SHP77 (cell line): ENCODE measurements at regions not wholly inside any gene's neighbourhood (a gene's known extent, or its start where the extent isn't known, plus 50 kb on each side); places are given as distances from the start of the nearest gene placed in this dataset.

Experiments used
- DNase-seq, 2 experiments: peaks; one replicate each; lab custom pipeline; 2025; lab: John Stamatoyannopoulos, UW

DNA sequence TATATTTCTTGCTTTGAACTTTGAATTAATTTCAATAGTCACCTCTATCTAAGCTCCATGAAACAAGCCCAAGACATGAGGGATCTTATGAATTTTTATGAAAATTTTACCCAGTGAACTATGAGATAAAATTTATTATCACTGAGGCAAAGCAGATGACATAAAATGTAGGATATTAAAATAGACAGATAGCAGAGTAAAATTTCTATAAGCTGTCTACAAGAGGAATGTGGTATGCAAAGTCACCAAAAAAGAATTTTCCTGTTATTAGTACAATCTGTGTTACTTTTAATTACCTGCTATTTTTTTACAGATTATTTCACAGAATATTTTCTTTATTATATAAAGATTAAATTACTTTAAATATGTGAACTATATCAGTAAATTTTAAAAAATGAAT lies 2312.6 kb downstream of the PCDH9 start:
- no peak for DNase-seq

DNA sequence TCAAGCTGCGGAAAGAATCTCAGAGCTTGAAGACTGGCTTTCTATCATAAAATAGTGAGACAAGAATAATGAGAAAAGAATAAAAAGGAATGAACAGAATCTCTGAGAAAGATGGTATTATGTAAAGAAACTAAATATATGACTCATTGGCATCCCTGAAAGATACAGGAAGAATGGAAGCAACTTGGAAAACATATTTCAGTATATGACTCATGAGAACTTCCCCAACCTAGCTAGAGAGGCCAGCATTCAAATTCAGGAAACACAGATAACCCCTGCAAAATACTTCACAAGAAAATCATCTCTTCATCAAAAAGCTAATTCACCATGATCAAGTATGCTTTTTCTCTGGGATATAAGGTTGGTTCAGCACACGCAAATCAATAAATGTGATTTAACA lies 2318.0 kb downstream of the PCDH9 start:
- DNase-seq: no peak

DNA sequence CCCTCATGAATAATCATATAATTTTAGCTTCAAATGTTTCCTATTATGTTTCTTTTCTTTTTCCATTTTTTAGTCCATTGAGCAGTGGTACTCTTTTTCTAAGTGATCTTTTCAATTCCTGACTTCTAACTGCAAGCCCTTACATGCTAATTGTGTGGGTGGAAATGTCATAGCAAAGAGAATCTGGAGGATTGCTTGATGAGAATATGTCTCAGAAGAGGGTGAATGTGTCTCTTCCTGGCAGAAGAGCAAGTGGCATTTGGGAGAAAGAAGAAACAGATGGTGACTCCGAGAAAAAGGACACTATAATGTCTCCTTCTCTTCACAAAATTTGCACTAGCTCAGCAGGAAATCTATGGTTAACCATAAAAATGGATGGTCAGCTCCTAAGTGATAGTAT lies 2320.0 kb downstream of the PCDH9 start:
- no peak for DNase-seq

DNA sequence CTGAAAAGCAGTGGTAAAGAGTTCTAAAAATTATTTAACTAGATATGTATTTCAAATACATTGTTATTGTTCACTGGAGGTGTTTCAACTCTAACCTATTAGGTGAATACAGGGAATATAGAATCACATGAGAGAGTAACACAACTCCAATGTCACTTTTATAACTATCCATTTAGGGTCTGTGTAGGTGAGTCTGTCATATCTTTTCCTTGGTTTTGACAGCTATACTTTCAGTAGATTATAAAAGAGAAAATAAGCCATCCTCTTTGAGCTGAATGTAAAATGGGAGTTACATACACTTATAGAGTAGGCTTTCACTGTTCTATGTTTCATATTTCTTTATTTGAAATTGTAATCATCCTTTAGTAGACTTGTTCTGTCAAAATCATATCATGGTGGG lies 2321.0 kb downstream of the PCDH9 start:
- no peak for DNase-seq

DNA sequence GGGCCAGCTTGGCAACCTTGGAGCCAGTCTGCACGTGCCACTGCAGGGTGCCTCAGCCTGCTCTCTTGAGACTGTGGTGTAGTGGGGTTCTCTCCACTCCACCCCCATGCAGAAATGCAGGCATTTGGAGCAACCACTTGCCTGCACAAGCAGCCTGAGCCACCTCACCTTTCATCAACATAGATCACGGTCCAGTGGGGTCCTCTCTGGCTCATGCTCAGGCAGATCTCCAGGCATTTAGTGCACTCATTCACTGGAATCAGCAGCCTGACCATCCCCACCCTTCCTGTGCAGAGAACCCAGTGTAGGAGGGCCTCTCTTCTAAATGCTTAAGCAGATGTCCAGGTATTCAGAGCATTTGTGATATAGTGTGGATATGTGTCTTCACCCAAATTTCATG lies 2330.1 kb downstream of the PCDH9 start:
- DNase-seq: no peak

DNA sequence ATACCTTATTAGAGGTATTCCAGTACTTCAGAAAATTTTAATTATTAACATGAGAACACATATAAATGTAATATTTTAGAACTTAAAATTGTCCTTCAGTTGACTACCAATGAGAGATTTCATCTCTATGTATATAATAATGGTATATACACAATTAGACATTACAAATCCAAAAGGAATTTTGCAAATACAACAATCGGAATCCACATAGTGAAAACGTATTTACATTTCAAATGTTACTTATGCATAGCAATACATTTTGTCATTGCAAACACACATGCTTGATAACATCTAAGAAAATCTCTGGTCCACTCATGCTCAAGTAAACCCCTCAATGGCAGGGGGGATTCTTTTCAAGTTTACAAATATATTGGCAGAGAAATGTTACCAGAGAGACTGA lies 2345.2 kb downstream of the PCDH9 start:
- DNase-seq: no peak

DNA sequence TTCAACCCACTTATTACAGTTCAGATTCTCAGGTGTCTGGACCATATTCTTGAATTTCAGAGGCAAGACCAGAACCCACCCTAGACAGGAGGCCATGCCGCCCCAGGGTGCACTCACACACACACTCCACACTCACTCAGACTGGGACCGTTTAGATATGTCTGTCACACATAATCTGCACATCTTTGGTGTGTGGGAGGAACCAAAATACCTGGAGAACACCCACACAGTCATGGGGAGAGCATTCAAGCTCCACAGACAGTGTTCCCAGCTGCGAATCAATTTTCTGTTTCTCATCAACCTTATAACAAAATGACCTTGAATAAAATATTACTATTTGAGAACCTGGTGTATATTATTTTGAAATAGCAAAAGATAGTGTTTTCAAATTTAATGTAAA lies 2353.0 kb downstream of the PCDH9 start:
- DNase-seq: no peak

DNA sequence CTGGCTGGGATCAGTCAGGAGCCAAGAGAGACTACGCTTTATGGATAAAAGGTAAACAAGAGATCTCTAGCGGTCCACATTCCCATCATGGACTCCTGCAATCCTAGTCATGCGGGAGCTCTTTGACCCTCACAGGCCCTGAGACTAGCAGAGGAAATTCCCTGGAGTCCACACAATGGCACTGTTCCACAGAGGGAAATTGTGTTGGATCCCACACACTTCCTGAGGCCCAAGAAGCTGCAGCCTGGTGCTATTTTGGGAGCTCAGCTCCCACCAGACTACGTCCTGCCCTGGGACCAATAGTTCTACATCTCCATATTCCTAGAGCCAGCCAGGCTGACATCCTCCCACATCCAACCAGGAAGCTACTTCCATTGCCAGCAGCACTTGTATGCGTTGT lies 2358.4 kb downstream of the PCDH9 start:
- DNase-seq: no peak

DNA sequence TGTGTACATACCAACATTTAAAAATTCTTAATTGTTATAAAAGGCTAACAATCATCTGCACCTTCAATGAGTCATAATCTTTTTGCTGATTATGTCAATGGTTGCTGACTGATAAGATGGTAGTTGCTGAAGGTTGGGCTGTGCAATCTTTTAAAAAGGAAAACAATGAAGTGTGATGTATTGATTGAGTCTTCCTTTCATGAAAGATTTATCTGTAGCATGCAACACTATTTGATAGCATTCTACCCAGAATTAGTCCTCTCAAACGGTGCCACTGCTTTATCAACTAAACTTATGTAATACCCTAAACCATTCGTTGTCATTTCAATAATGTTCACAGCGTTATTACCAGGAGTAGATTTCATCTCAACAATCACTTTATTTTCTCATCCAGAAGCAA lies 2360.6 kb downstream of the PCDH9 start:
- DNase-seq: no peak

DNA sequence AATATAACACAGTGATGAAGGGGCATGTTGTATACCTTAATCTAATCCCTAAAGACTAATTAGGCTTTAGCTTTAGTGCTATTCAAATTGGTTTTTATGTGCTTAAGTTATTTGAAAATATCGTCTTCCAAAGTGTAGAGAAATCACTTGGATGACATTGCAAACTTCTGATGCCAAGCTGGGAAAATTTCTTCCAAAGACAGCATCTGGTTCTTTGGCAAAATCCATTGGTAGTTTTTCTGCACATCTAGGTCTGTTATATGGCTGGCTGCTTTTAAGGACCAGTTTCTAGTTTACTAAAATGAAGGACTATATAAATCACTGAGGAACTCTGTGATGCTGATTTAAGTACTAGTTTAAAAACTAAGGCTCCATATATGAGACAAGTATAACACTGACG lies 2362.3 kb downstream of the PCDH9 start:
- no peak for DNase-seq

DNA sequence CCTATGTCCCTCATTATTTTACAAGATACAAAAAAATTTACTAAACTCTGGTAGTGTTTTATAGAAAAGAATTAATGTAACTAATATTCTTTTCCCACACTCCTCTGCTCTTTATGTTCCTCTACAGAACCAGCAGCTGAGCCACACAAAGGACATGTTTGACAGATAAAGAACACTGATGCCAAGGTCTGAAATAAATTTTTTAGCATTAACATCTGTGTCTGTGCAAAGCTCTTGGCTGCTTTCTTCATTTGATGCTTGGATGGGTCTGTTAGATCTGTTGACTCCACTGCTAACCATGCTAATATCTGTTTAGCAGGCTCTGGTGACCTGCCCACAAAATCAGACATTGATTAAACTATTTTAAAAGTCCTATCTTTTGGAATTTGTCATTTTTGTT lies 2363.8 kb downstream of the PCDH9 start:
- no peak for DNase-seq

DNA sequence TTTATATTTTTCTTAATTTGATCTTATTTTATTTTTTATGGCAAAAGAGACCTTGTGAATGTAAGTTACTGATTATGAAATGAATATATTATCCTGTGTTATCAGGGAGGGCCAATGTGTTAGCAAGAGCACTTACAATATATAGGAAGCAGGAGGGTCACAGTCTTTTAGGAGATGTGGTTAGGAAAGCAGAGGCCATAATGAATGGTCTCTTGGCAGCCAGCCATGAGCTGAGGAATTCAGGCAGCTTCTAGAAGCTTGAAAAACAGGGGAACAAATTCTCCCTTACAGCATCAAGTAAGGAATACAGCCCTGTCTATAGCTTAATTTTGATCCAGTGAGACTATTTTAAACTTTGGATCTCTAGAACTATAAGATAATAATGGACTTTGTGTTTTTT lies 2374.6 kb downstream of the PCDH9 start:
- DNase-seq: no peak

DNA sequence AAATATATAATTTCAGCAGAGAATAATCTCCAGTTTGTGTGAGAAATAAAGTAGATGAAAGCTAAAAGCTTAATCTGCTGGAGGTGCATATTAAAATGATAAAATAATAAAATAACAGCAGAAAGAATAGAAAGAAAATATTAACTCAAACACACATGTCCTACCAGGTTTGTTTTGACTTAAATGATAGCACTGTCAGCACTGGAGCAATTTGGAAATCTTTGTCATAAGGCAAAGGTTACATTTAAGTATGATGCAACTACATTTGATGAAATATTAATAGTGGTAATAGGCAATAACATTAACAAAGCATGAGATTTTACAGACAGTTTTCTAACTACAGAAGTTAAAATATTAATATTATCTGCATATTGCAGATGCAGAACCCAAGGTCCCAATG lies 2380.1 kb downstream of the PCDH9 start:
- DNase-seq: no peak

DNA sequence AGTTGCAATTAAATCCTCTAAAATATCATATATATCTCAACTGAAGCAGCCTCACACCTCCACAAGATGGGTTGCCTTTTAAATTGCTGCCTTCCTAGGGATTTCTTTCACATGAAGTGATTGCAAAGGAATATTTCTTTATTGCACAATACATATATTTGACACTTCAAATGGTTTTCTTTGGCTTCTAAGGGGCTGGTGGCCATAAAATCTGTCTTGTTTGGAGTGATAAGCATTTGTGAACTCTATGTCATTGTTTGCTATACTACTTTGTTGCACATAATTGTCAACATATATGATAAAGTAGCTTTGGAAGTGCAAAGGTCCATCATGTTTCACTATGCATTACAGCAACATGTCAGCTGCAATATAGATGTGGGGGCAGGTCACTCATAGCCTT lies 2380.9 kb downstream of the PCDH9 start:
- no peak for DNase-seq

DNA sequence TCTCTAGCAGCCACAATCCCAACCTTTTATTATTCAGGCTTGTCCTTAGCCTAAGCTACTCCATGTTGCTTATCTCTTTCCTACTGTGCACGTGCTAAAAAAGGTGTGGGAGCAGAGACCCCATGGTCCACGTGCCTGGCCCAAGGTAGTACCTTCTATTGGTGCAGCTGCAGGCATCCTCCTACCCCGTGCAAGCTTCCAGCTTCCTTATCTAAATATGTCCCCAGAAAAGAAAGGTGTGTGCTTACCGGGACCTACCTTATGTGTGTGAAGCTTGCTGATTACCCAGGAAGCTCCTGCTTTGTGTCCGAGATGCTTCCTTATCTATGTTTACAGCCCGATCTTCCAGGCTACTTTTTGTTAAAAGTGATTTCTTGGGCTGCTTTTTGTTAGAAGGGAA lies 2382.4 kb downstream of the PCDH9 start:
- DNase-seq: no peak

DNA sequence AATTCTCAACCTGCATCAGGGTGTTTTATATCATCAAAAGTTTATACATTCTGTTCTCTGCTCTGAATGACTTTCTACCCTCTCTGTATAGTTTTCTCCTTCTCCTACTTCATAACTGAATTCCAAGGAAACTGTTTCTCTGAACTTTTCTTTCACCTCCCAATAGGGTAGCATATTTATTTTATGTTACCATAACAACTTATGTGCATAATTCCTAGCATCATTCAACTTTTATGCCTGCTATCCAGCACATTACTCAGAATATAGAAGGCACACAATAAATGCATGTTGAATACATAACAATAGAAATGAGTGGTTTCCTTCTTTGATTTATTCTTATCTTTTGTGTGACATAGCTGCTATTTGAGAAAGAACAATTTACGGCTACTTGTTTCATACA lies 2385.0 kb downstream of the PCDH9 start:
- no peak for DNase-seq

DNA sequence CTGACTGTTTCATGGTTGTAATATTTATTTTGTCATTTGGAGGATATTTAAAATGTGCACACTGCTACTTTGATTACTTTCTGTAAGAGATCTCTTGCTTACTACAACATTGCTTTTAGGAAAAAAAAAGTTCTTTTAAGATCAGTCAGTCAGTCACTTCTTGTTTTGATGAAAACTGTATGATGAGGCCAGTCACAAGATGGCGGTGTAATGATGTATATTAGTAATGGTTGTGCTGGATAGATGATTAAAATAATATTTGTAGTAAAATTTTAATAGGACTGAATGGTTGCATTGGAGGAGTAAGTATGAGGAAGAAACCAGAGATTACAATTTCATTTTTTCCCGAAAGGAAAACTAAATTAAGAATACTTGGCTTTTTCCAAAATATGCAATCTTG lies 2411.1 kb downstream of the PCDH9 start:
- DNase-seq: no peak

DNA sequence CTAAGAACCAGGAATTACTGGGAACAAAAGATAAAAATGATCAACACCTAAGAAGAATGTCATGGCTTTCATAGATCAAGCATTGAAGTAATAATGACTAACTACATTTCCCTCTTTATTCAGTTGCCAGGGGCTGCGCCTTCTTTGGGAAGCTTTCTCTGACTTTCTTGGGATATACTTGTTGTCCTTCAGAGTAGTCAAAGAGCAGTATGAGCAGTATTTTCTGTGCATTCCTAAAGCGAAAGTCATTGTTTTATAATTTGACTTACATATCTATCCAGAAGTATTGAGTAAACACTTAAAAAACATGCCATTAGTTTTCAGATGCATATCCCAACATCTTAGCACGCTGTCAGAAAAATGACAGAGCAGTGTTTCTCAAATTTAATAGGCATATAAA lies 2412.4 kb downstream of the PCDH9 start:
- no peak for DNase-seq

DNA sequence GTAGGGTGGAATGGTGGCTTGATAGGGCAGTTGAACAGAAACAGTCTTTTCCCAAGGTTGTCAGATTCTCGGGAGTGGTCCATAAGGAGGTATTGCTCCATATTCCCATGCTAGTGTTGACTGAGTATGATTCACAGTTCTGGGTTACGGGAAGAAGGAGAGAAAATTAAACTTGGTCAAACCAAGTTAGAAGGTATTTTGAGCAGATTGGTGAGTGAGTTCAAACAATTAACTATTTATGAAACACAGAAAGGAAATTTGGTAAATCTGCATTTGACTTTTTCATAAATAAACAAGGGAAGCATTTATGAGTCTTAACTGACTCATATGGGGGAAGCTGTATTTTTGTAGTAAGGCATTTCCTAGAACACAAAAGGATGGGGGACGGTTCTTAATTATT lies 2419.4 kb downstream of the PCDH9 start:
- DNase-seq: no peak

DNA sequence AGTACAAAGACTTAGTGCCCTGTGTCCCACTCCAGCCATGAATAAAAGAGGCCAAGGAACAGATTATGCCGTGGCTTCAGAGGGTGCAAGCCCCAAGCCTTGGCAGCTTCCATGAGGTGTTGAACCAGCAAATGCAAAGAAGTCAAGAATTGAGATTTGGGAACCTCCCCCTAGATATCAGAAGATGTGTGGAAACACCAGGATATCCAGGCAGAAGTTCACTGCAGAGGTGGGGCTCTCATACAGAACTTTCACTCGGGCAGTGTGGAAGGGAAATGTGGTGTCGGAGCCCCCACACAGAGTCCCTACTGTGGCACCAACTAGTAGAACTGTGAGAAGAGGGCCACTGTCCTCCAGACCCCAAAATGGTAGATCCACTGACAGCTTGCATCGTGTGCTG lies 2421.4 kb downstream of the PCDH9 start:
- DNase-seq: no peak

DNA sequence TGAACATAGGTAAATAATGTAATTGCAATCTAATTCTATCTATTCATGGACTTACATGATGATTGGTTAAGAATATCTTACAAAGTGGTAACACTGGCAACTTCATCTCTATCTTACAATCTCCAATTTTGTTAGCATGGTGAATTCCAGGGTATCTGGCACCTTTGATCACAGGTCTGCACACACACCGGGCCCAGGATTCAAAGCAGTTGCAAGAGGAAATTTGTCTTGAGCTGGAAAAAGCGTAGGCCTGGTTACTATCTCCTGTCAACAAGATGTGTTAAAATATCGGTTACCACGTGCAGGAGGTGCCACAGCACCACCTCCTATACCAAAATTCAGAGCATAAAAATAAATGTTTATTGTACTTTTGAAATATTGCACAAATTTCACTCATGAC lies 2428.4 kb downstream of the PCDH9 start:
- no peak for DNase-seq

DNA sequence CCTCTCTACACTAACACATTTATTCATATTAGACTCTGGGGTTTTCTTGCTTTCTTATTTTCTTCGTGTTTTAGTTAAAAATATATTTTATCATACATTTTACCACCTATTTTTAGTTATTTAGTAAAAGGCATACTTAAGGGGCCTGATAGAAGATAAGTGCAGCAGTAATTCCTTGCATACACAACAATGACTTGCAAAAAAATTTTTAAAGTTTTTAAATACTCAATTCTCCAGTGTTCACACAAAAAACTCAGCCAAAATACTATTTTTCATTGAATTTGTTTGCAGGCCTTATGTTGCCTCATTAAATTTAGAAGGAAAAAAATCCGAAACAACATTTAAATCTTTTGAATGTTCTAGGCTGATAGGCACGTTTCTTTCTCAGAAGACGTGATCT lies 2431.7 kb downstream of the PCDH9 start:
- DNase-seq: no peak

DNA sequence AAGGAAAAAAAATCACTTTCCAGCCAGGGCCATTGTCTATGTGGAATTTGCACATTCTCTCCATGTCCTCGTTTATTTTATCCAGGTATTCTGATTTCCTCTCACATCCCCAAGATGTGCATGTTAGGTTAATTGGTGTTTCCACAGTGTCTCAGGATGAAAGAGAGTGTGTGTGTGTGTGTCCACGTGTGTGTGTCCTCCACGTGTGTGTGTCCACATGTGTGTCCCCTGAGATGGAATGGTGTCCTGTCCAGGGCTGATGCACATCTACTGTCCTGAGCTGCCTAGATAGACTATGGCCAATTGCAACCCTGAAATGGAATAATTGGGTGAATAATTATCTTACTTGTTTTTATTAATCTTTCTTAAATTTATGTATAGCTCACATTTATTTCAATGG lies 2436.5 kb downstream of the PCDH9 start:
- no peak for DNase-seq

DNA sequence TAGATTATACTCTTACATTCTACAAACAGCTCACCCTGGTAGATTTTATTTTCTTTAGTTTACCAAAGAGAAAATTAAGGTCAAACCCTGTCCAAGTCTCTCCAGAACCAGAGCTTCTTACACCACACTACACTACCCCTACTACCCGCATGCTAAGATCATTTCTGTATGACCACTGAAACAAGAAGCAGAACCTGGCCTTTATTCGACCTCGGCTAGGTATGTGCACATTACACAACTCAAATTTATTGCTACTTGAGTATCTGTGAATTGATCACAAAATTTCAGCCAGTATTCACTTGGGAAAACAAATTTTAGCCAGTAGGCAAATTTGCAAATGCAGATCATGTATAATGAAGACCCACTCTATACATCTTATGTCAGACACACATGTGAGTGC lies 2437.0 kb downstream of the PCDH9 start:
- DNase-seq: no peak

DNA sequence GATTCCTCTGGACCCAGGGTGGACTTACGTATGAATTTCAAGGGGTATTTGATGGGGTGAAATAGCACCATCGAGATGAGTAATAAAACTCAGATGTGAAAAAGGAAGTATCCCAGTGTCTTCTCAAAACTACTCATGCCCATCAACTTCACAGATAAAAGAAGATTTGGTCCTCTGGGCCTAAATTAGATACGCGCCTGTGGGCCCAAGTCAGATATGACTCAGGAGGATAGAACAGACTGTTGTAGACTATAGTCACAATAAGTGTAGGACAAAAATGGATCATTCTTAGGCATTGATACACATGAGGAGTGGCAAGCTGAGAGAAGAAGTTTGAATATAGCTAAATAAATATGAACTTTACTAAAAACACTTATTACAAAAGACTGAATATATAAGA lies 2438.8 kb downstream of the PCDH9 start:
- DNase-seq: no peak
